ENCODE measurements at regions not wholly inside any gene's neighbourhood (a gene's known extent, or its start where the extent isn't known, plus 50 kb on each side); places are given as distances from the start of the nearest gene placed in this dataset.
"Not testable (repeated sequence)": the region's sequence is repeated elsewhere in the genome, so short reads cannot be mapped to it uniquely, and the experiment has no call there.

- H3K9me3 ChIP-seq; H3K36me3 ChIP-seq; H3K4me1 ChIP-seq; H3K27ac ChIP-seq; H3K4me3 ChIP-seq; intact Hi-C loops (cut with DNase I); H3K27me3 ChIP-seq: not testable (repeated sequence)
- DNase-seq (ENCODE audit: low spot score in 2 of 2) = peak in 1 of 2 donors; percentile 42
Observed at GRCh38 chr5:70307064-70307463, 108.1 kb upstream of the GTF2H2C_2 start.

All from ascending aorta (tissue), 2 donors.